HepG2 (cell line): ENCODE measurements at regions not wholly inside any gene's neighbourhood (a gene's known extent, or its start where the extent isn't known, plus 50 kb on each side); places are given as distances from the start of the nearest gene placed in this dataset.
"Not testable (repeated sequence)": the region's sequence is repeated elsewhere in the genome, so short reads cannot be mapped to it uniquely, and the experiment has no call there.

Experiments
- ATAC-seq: fragments of 200-7000 bp; cut with Tn5 transposase; 3 replicates; pipeline ENCODE4 v1.9.1; 2020; ENCODE audit warnings: mild to moderate bottlenecking, moderate library complexity
- BruUV-seq: library from RNA; stranded (reverse); fragments of 400-500 nt; replicated peaks from 2 replicates; lab custom pipeline; 2021; lab: Mats Ljungman, UMichigan
- CTCF ChIA-PET: fragments of 300-600 bp; formaldehyde crosslinking; extraction: SDS; loops from one replicate; lab custom pipeline; 2021; ENCODE audit warnings: low total read pairs, inconsistent platforms, low intra/inter-chr PET ratio; lab: Yijun Ruan, JAX
- POLR2A ChIA-PET: fragments of 350-600 bp; sonication (Branson Sonifier 250); formaldehyde crosslinking; loops from one replicate; lab custom pipeline; 2020; ENCODE audit warnings: antibody characterized with exemption, inconsistent platforms; lab: Yijun Ruan, JAX
- DNase-seq: peaks from one replicate; pipeline ENCODE4 v3.0.0-alpha.2; 2015; ENCODE audit warnings: low spot score
- FAIRE-seq: peaks from 3 replicates; lab custom pipeline; 2011; peaks lifted over from hg19 to GRCh38; lab: Jason Lieb, UNC
- H2AFZ ChIP-seq: one replicate; pipeline ENCODE4 v1.6.1; 2011; ENCODE audit warnings: low read length, inconsistent platforms
- H3K27ac ChIP-seq: fragments of 300-600 bp; 3 replicates; pipeline ENCODE4 v1.8.0; 2011; ENCODE audit warnings: mixed run types, mild to moderate bottlenecking, mixed read lengths, low read length, inconsistent platforms; ENCODE audit not compliant: insufficient read depth; ENCODE audit errors: extremely low read length
- H3K27me3 ChIP-seq, 2 experiments: fragments of 200-600 bp in 1 of 2; 2 replicates in 1 of 2; 3 replicates in 1 of 2; pipeline versions ENCODE4 v1.6.0 to v1.8.0; 2011; ENCODE audit warnings: low read length in 2 of 2, mild to moderate bottlenecking in 2 of 2, moderate library complexity in 2 of 2, inconsistent platforms in 1 of 2; ENCODE audit not compliant: insufficient read depth in 2 of 2, control insufficient read depth in 1 of 2
- H3K36me3 ChIP-seq, 2 experiments: fragments of 200-600 bp in 1 of 2; replicated peaks in 1 of 2; 2 replicates in 1 of 2; 3 replicates in 1 of 2; pipeline versions ENCODE4 v1.5.1 to v1.8.0; 2011; ENCODE audit warnings: low read length in 2 of 2, inconsistent platforms in 1 of 2; ENCODE audit not compliant: insufficient read depth in 2 of 2, control insufficient read depth in 1 of 2
- H3K4me1 ChIP-seq: 2 replicates; pipeline ENCODE4 v1.5.1; 2012; ENCODE audit warnings: low read length, inconsistent platforms; ENCODE audit not compliant: insufficient read depth
- H3K4me2 ChIP-seq: 2 replicates; pipeline ENCODE4 v1.6.0; 2011; ENCODE audit warnings: low read depth, low read length, inconsistent platforms
- H3K4me3 ChIP-seq, 3 experiments: fragments of 200-600 bp in 1 of 3; sonication (generic), shearing (Covaris generic) in 1 of 3; replicated peaks in 1 of 3; 2 replicates each; pipeline ENCODE4 v1.5.1; 2011 to 2016; ENCODE audit warnings: low read length in 3 of 3, inconsistent platforms in 2 of 3, low read depth in 2 of 3, mild to moderate bottlenecking in 2 of 3, control low read depth in 1 of 3, mixed read lengths in 1 of 3; ENCODE audit not compliant: insufficient read depth in 1 of 3
- H3K79me2 ChIP-seq: one replicate; pipeline ENCODE4 v1.6.1; 2011; ENCODE audit warnings: low read length, inconsistent platforms; ENCODE audit not compliant: insufficient read depth
- H3K9ac ChIP-seq: 2 replicates; pipeline ENCODE4 v1.6.0; 2011; ENCODE audit warnings: mild to moderate bottlenecking, low read depth, low read length, inconsistent platforms; ENCODE audit not compliant: insufficient read depth
- H3K9me3 ChIP-seq: 2 replicates; pipeline ENCODE4 v1.5.1; 2012; ENCODE audit warnings: mild to moderate bottlenecking, low read length
- H4K20me1 ChIP-seq: 2 replicates; pipeline ENCODE4 v1.6.0; 2011; ENCODE audit warnings: inconsistent platforms, mild to moderate bottlenecking, low read length, moderate library complexity; ENCODE audit not compliant: insufficient read depth
- EZH2 ChIP-seq: conservative IDR thresholded peaks from 2 replicates; pipeline ENCODE4 v1.6.1; 2012; ENCODE audit warnings: mild to moderate bottlenecking, low read depth, low read length, moderate library complexity
- FOXK1 ChIP-seq: sonication (generic); formaldehyde crosslinking; IDR thresholded peaks from 2 replicates; pipeline ENCODE4 v1.4.0; 2020; ENCODE audit warnings: low read depth, missing genetic modification reagents, borderline replicate concordance
- KAT8 ChIP-seq: IDR thresholded peaks from 2 replicates; pipeline ENCODE4 v1.6.1; 2016; ENCODE audit warnings: missing genetic modification reagents, missing compliant biosample characterization
- MED13 ChIP-seq: sonication (generic); formaldehyde crosslinking; IDR thresholded peaks from 2 replicates; pipeline ENCODE4 v1.5.0; 2020; ENCODE audit warnings: missing genetic modification reagents
- ZBTB1 ChIP-seq: sonication (generic); formaldehyde crosslinking; IDR thresholded peaks from 2 replicates; pipeline ENCODE4 v1.4.0; 2020; ENCODE audit warnings: missing genetic modification reagents, borderline replicate concordance
- ZNF33A ChIP-seq: sonication (generic); formaldehyde crosslinking; IDR thresholded peaks from 2 replicates; pipeline ENCODE4 v1.5.1; 2020; ENCODE audit warnings: missing genetic modification reagents, mild to moderate bottlenecking, moderate library complexity, borderline replicate concordance
- ZNF382 ChIP-seq: sonication (generic); formaldehyde crosslinking; IDR thresholded peaks from 2 replicates; pipeline ENCODE4 v1.5.0; 2020; ENCODE audit warnings: missing genetic modification reagents, mild to moderate bottlenecking, borderline replicate concordance
- ZNF501 ChIP-seq: sonication (generic); formaldehyde crosslinking; IDR thresholded peaks from 2 replicates; pipeline ENCODE4 v1.5.1; 2020; ENCODE audit warnings: mild to moderate bottlenecking, moderate library complexity, missing genetic modification reagents
- ZNF607 ChIP-seq: sonication (generic); formaldehyde crosslinking; IDR thresholded peaks from 2 replicates; pipeline ENCODE4 v1.5.1; 2020; ENCODE audit warnings: missing genetic modification reagents, mild to moderate bottlenecking, borderline replicate concordance
- ZNF691 ChIP-seq: sonication (generic); formaldehyde crosslinking; IDR thresholded peaks from 2 replicates; pipeline ENCODE4 v1.4.0; 2020; ENCODE audit warnings: missing genetic modification reagents, low read depth, mild to moderate bottlenecking, borderline replicate concordance
- WGBS: methylation state at CpG from one replicate; pipeline ENCODE4 v1.1.6; 2017; ENCODE audit warnings: low lambda C conversion rate; 5-methylcytosine and 5-hydroxymethylcytosine counted together
- in situ Hi-C: cut with HindIII; loops from 2 replicates; pipeline ENCODE4 v1.10.0; 2017; ENCODE audit warnings: low pct_unique_long_range_greater_than_20kb; ENCODE audit not compliant: extremely low pct_ligation_motif_present
- intact Hi-C: fragments of 100-400 bp; cut with micrococcal nuclease; formaldehyde crosslinking; loops from one replicate; pipeline ENCODE4 v1.10.0; 2022; ENCODE audit not compliant: unreplicated experiment
- TF ChIP-seq, protein P1 (sequence below): sonication (generic); formaldehyde crosslinking; IDR thresholded peaks from 2 replicates; pipeline ENCODE4 v1.4.0; 2020; ENCODE audit warnings: mild to moderate bottlenecking, missing genetic modification reagents

- 38% methylated on average over 18 of the region's 18 CpGs for WGBS
- H3K4me1 ChIP-seq, DNase-seq, H3K79me2 ChIP-seq, ATAC-seq, H3K27ac ChIP-seq, in situ Hi-C loops, H3K4me2 ChIP-seq, H3K9ac ChIP-seq, H4K20me1 ChIP-seq, H3K4me3 ChIP-seq, H3K36me3 ChIP-seq, intact Hi-C loops, POLR2A ChIA-PET, H3K9me3 ChIP-seq, BruUV-seq, H2AFZ ChIP-seq, FAIRE-seq, CTCF ChIA-PET: not testable (repeated sequence)
- H3K27me3 ChIP-seq: peaks cover 5 to 57% of the 10 kb centered on the region in 2 experiments
- TF ChIP-seq EZH2: 0 out of 2 replicates have a peak, but pooled peaks have one; percentile 39
- TF ChIP-seq, all 625 proteins: peak for 1; not testable (repeated sequence) for 624
These were observed 113.9 kb upstream of the PHACTR3 start for GRCh38 chr20:59490196-59491004.

DNA sequence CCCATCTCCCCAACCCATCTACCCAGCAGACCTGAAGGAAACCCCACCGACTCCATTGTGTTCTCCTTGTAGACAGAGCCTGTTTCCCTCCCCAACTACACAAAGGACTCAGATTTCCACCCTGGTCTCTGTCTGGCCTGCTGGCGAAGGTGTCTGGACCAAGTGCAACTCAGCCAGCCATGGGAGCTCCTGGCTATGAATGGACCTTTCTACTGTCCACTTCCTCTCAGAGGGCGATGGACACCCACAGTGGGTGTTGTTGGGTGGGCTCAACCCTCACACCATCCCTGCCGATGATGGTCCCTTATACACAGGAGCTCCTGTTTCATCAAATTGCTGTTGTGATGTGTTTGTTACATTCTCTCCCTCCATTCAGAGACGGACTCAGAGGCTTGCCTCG is 112.5 kb upstream of the PHACTR3 start:
- H3K36me3 ChIP-seq: no peaks in the 10 kb centered on the region
- POLR2A ChIA-PET: no interaction called here
- ATAC-seq (no peak), DNase-seq (no peak), FAIRE-seq (no peak)
- H3K27me3 ChIP-seq: peaks cover 5 to 54% of the 10 kb centered on the region in 2 experiments
- H4K20me1 ChIP-seq: no peaks in the 10 kb centered on the region; the same call in 1 of the 2 replicates
- 12% methylated on average over 6 of the region's 6 CpGs for WGBS
- no peak overlapping the region for H3K9ac ChIP-seq
- BruUV-seq: no TSS peak
- no peak overlapping the region for H3K4me2 ChIP-seq
- H3K27ac ChIP-seq: no peak overlapping the region
- in situ Hi-C loops (no loop called here), intact Hi-C loops (no loop called here)
- no peak overlapping the region for H2AFZ ChIP-seq
- no peaks in the 10 kb centered on the region for H3K9me3 ChIP-seq
- H3K79me2 ChIP-seq: no peaks in the 10 kb centered on the region
- TF ChIP-seq ZNF691 (CRISPR knock-in tag): no peak
- TF ChIP-seq ZNF501 (CRISPR knock-in tag): no peak
- TF ChIP-seq, protein P1, sequence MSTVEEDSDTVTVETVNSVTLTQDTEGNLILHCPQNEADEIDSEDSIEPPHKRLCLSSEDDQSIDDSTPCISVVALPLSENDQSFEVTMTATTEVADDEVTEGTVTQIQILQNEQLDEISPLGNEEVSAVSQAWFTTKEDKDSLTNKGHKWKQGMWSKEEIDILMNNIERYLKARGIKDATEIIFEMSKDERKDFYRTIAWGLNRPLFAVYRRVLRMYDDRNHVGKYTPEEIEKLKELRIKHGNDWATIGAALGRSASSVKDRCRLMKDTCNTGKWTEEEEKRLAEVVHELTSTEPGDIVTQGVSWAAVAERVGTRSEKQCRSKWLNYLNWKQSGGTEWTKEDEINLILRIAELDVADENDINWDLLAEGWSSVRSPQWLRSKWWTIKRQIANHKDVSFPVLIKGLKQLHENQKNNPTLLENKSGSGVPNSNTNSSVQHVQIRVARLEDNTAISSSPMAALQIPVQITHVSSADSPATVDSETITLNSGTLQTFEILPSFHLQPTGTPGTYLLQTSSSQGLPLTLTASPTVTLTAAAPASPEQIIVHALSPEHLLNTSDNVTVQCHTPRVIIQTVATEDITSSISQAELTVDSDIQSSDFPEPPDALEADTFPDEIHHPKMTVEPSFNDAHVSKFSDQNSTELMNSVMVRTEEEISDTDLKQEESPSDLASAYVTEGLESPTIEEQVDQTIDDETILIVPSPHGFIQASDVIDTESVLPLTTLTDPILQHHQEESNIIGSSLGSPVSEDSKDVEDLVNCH: no peak
- TF ChIP-seq MED13 (CRISPR knock-in tag): no peak
- TF ChIP-seq FOXK1 (CRISPR knock-in tag): no peak
- no peak for TF ChIP-seq ZNF607 (CRISPR knock-in tag)
- no peak for TF ChIP-seq ZBTB1 (CRISPR knock-in tag)
- no peak for TF ChIP-seq ZNF33A (CRISPR knock-in tag)
- TF ChIP-seq ZNF382: no peak
- no peak for TF ChIP-seq KAT8 (CRISPR knock-in tag)
- H3K4me3 ChIP-seq: no peak overlapping the region
- H3K4me1 ChIP-seq: no peaks in the 10 kb centered on the region
- CTCF ChIA-PET: no interaction called here
